Neural progenitor cell (in vitro differentiated cells): ENCODE measurements at regions not wholly inside any gene's neighbourhood (a gene's known extent, or its start where the extent isn't known, plus 50 kb on each side); places are given as distances from the start of the nearest gene placed in this dataset.

Source experiments
- CTCF ChIP-seq: fragments of 200-600 bp; sonication (generic); IDR thresholded peaks from 2 replicates; pipeline ENCODE4 v1.5.1; 2017; ENCODE audit warnings: antibody characterized with exemption, mild to moderate bottlenecking
- EZH2 ChIP-seq: fragments of 200-600 bp; sonication (generic); IDR thresholded peaks from 2 replicates; pipeline ENCODE4 v1.6.1; 2017; ENCODE audit warnings: antibody characterized with exemption, mild to moderate bottlenecking, moderate library complexity

DNA sequence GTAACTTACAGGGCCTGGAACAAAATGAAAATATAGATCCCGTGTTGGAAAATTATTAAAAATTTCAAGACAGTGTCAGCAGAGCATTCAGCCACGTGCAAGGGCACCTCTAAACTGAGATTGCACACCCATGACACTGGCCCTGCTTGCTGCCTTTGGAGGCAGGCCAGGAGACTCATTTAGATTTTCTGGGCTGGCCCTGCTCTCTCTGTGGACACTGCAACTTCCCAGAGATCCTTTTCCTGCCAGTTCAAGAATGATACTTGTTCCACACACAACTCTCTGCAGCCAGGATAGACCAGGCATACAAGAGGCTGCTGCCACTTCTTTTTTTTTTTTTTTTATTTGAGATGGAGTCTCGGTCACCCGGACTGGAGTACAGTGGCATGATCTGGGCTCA lies 56.7 kb upstream of the PTPRJ start:
- TF ChIP-seq EZH2 (no peak), CTCF (no peak)
